GM18951 (cell line): ENCODE measurements at regions not wholly inside any gene's neighbourhood (a gene's known extent, or its start where the extent isn't known, plus 50 kb on each side); places are given as distances from the start of the nearest gene placed in this dataset.
"Not testable (repeated sequence)": the region's sequence is repeated elsewhere in the genome, so short reads cannot be mapped to it uniquely, and the experiment has no call there.

ENCODE experiments used
- in situ Hi-C: fragments of 300-500 bp; cut with MboI; formaldehyde crosslinking; loops from one replicate; pipeline ENCODE4 v1.12.0; 2022; ENCODE audit warnings: low sequenced_read_pairs, mixed read lengths, inconsistent platforms; ENCODE audit not compliant: unreplicated experiment

- in situ Hi-C loops, result not testable (repeated sequence)
Observed at GRCh38 chr1:146729642-146730344, 208.3 kb upstream of the NBPF12 start.

GRCh38 chr1:146715054-146715453 lies 223.1 kb upstream of the NBPF12 start:
- in situ Hi-C loops, result not testable (repeated sequence)

GRCh38 chr1:146710838-146711521 lies 227.1 kb upstream of the NBPF12 start:
- in situ Hi-C loops, result not testable (repeated sequence)

GRCh38 chr1:146709302-146709701 lies 228.8 kb upstream of the NBPF12 start:
- in situ Hi-C loops, result not testable (repeated sequence)

- in situ Hi-C loops, result not testable (repeated sequence)
Observed at GRCh38 chr1:146704162-146704724, 233.9 kb upstream of the NBPF12 start.

GRCh38 chr1:146701320-146701719 lies 236.8 kb upstream of the NBPF12 start:
- in situ Hi-C loops, result not testable (repeated sequence)

GRCh38 chr1:146695388-146695787 lies 242.7 kb upstream of the NBPF12 start:
- in situ Hi-C loops, result not testable (repeated sequence)

- in situ Hi-C loops, result not testable (repeated sequence)
Observed at GRCh38 chr1:146691798-146692197, 246.3 kb upstream of the NBPF12 start.

- in situ Hi-C loops, result not testable (repeated sequence)
Observed at GRCh38 chr1:146688893-146689292, 249.2 kb upstream of the NBPF12 start.

- in situ Hi-C loops, result not testable (repeated sequence)
Observed at GRCh38 chr1:146686777-146687366, 251.3 kb upstream of the NBPF12 start.

GRCh38 chr1:146683126-146683429 lies 255.0 kb upstream of the NBPF12 start:
- in situ Hi-C loops, result not testable (repeated sequence)

GRCh38 chr1:146682227-146683125 lies 255.6 kb upstream of the NBPF12 start:
- in situ Hi-C loops, result not testable (repeated sequence)

- in situ Hi-C loops, result not testable (repeated sequence)
Observed at GRCh38 chr1:146673729-146674299, 264.3 kb upstream of the NBPF12 start.

GRCh38 chr1:146672608-146673007 lies 265.5 kb upstream of the NBPF12 start:
- in situ Hi-C loops, result not testable (repeated sequence)

- in situ Hi-C loops, result not testable (repeated sequence)
Observed at GRCh38 chr1:146671588-146671987, 266.5 kb upstream of the NBPF12 start.

- in situ Hi-C loops, result not testable (repeated sequence)
Observed at GRCh38 chr1:146670832-146671566, 267.1 kb upstream of the NBPF12 start.

GRCh38 chr1:146666275-146666674 lies 271.8 kb upstream of the NBPF12 start:
- in situ Hi-C loops, result not testable (repeated sequence)

- in situ Hi-C loops, result not testable (repeated sequence)
Observed at GRCh38 chr1:146660242-146660641, 277.9 kb upstream of the NBPF12 start.
